NCI-H2227 treated with DMSO at 0.1 percent for 48 hours (cell line): ENCODE measurements at regions not wholly inside any gene's neighbourhood (a gene's known extent, or its start where the extent isn't known, plus 50 kb on each side); places are given as distances from the start of the nearest gene placed in this dataset.
A peak's percentile ranks its signal among the peaks of the same experiment; 100 is the strongest.
"Not testable (repeated sequence)": the region's sequence is repeated elsewhere in the genome, so short reads cannot be mapped to it uniquely, and the experiment has no call there.

Experiments
- DNase-seq: peaks from one replicate; lab custom pipeline; 2025; lab: John Stamatoyannopoulos, UW

- no peak for DNase-seq
Observed at GRCh38 chr1:48084826-48085225, 87.6 kb upstream of the TRABD2B start.

GRCh38 chr1:48082271-48082962 is 85.2 kb upstream of the TRABD2B start:
- DNase-seq: no peak

GRCh38 chr1:48080331-48081255 is 83.4 kb upstream of the TRABD2B start:
- no peak for DNase-seq

GRCh38 chr1:48079096-48079495 is 81.9 kb upstream of the TRABD2B start:
- no peak for DNase-seq

GRCh38 chr1:48077795-48078222 is 80.6 kb upstream of the TRABD2B start:
- no peak for DNase-seq

GRCh38 chr1:48076017-48076416 is 78.8 kb upstream of the TRABD2B start:
- no peak for DNase-seq

- DNase-seq: no peak
Observed at GRCh38 chr1:48073798-48074530, 76.8 kb upstream of the TRABD2B start.

GRCh38 chr1:48071513-48071912 is 74.3 kb upstream of the TRABD2B start:
- no peak for DNase-seq

GRCh38 chr1:48070396-48070750 is 73.2 kb upstream of the TRABD2B start:
- no peak for DNase-seq

GRCh38 chr1:48069662-48070395 is 72.6 kb upstream of the TRABD2B start:
- DNase-seq: no peak

- DNase-seq: no peak
Observed at GRCh38 chr1:48068206-48068605, 71.0 kb upstream of the TRABD2B start.

- no peak for DNase-seq
Observed at GRCh38 chr1:48066936-48067335, 69.8 kb upstream of the TRABD2B start.

- not testable (repeated sequence) for DNase-seq
Observed at GRCh38 chr1:48064693-48065092, 67.5 kb upstream of the TRABD2B start.

- no peak for DNase-seq
Observed at GRCh38 chr1:48062353-48062752, 65.2 kb upstream of the TRABD2B start.

GRCh38 chr1:48061162-48062136 is 64.3 kb upstream of the TRABD2B start:
- DNase-seq: peak; percentile 32

GRCh38 chr1:48059289-48059688 is 62.1 kb upstream of the TRABD2B start:
- DNase-seq: no peak

- DNase-seq: no peak
Observed at GRCh38 chr1:48058135-48059025, 61.2 kb upstream of the TRABD2B start.

GRCh38 chr1:48057249-48057648 is 60.1 kb upstream of the TRABD2B start:
- no peak for DNase-seq

- no peak for DNase-seq
Observed at GRCh38 chr1:48055876-48056764, 58.9 kb upstream of the TRABD2B start.
